ENCODE measurements at regions not wholly inside any gene's neighbourhood (a gene's known extent, or its start where the extent isn't known, plus 50 kb on each side); places are given as distances from the start of the nearest gene placed in this dataset.
"Not testable (repeated sequence)": the region's sequence is repeated elsewhere in the genome, so short reads cannot be mapped to it uniquely, and the experiment has no call there.

DNA sequence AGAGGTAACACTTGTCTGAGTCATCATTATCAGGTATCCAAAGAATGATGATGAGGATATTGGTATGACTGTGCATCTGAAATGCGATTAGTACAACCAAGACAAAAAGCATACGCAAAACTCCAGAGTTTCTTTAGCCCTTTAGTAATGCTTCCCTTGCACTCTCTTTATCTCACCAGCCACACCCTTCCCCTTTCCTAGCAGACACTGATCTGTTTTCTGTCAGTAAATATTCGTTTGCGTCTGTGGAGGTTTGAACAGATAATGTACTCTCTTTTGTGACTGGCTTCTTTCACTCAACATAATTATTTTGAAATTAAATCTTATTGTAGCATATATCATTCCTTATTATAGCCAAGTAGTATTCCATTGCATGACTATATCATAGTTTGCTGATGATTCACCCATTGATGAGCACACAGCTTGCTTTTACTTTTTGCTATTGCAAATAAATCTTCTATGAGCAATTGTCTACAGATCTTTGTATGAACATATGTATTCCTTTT lies 775.7 kb downstream of the SLC6A15 start:
- no peak for DNase-seq (ENCODE audit: low read depth)

DNA sequence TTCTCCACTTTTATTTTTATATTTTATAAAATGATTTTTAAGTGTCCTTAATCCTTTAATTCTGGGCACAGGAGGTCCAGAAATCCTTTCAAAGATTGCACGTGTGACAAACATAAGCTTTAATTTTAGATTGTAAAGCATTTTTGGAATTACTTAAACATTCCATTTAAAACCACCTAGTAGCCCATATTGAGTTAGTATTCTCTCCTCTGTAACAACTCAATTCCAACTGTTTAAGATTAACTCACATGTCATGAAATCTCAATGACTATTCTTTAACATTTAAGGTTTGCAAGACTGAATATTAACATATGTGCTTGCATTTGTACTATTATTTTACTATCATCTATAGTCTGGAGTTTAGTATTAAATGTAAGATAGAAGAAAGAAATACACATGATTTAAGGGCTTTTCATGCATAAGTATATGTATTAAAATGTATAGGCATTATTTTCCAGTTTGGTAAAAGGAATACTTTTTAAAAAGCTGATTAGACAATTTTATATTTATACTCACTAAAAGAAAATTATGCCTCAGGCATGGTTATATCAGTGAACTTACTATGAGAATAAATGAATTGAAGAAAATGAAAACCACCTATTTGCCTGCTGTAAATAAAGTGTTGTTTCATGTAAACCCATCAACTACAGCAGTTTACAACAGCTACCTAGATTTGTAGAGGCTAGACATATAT lies 776.9 kb downstream of the SLC6A15 start:
- DNase-seq (ENCODE audit: low read depth) = no peak

DNA sequence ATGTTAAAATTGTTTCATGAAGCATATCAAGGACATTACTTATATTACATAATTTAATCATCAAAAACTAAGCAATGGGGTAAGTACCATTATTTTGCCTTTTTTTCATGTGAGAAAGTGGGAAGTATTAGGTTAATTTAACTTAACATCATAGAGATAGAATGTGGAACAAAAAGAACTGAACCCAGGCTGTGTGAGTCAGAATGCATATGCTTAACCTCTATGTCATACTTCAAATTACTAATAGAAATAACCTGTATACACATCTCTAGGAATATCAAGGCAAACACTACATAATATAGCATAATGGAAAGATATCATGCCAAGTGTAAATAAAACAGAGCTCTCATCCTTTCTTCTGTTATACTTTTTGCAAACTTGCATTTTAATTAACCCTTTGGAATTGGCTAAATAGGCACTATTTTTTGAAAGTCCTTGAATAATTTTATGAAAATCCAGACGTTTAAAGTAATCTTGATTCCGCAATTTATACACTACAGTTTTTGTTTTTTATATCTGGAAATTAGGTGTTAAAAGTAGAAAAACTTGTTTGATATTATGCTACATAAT lies 777.7 kb downstream of the SLC6A15 start:
- DNase-seq (ENCODE audit: low read depth) = no peak

DNA sequence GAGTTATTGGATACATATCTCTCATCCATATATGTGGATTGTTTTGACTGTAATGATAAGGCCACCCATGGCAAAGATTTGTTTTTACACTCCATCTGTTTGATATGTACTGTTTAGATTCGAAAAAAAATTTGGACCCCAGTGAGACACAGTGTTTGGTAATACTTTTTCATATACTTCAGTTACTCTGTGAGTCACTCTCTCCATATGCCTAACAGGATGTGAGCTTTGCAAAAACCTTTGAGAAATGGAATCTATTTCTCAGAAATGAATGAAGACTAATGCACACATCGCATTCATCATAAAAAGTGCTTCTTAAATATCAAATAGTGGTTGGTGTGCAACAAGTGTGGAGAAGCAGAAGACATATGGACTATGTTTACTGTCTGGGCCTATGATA lies 781.5 kb downstream of the SLC6A15 start:
- DNase-seq (ENCODE audit: low read depth) = no peak

DNA sequence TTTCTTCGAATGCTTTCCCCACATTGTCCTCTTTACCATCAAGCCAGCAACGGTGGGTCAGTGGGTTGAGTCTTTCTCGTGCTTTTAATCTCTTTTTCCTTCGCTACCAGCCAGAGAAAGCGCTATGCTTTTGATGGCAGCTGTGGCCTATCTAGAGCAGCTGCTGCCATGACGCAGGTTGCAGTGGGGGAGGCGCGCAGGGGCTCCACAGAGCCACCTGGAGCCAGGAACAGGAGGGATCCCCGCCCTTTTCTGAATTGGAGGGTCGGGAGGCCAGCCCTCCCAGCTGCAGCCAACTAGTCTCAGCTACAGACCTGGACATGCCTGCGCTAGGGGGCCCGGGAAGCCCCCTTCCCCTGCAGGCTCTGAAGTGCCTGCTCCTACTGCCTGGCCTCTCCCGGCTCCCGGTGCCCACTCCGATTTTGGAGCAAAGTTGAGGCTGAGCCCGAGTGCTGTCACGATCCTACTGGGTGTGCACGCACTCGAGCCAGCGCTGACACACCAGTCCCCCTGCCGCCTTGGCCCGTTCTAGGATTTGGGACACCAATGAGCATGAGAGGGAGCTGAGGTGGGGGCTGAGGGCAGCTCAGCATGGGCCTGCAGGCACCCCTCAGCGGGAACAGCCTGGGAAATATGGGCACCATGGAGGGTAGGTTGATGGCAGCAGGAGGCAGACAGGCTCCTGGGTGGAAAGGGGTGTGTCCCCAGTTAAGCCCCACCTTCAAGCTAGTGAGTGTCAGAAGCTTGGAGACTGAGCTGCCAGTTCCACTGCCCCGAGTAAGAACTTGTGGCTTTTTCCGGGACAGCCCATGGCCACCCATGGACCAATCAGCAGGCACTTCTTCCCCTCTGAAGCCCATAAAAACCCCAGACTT lies 784.2 kb downstream of the SLC6A15 start:
- no peak for DNase-seq (ENCODE audit: low read depth)

DNA sequence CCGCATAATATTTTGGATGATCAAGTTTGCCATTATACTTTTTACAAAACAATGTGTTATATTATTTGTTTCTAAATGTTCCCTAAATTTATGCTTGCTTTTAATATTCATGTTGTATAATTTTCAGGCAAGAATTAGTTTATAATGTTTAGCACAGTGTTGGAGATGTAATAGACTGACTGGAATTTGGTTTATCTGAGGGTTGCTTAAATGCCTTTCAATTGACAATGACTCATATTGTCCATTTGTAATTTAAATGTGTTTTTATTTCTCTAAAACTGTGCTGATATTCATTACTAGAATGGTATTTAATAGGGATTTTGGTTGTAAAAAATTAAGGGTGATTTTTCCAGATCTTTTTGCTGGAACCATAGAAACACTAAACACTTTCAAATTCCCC lies 788.4 kb downstream of the SLC6A15 start:
- no peak for DNase-seq (ENCODE audit: low read depth)

DNA sequence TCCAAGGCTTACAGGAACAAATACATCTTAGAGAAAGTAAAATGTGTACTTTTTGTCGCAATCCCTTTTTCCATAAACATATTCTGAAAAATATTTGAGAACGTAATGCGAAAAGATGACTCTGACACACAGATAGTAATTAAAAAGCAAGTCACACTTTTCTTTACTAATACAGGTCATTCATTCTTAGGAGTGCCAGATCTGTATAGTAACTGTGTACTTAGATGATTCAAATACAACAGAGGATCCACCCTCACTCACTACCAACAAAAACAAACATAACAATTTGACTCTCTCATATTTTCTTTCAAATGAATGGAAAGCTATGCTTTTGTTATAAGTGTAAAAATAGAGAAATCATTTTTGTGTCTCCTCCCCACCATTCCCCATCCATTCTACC lies 795.4 kb downstream of the SLC6A15 start:
- no peak for DNase-seq (ENCODE audit: low read depth)

DNA sequence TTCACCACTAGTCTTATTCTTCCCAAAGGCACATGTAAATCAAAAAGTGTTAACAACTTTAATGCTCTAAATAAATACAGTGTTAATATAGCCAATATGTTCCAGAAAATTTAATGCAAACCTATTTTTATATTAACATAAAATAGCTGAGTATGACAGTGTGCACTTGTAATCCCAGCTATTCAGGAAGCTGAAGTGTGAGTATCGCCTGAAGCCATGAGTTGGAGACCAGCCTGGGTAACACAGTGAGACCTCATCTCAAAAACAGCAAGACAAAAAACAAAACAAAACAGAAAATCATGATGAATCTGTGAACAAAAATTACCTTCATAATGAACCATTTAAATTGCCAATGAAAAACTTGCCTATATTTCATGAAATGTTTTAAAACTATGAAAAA lies 798.9 kb downstream of the SLC6A15 start:
- no peak for DNase-seq (ENCODE audit: low read depth)

DNA sequence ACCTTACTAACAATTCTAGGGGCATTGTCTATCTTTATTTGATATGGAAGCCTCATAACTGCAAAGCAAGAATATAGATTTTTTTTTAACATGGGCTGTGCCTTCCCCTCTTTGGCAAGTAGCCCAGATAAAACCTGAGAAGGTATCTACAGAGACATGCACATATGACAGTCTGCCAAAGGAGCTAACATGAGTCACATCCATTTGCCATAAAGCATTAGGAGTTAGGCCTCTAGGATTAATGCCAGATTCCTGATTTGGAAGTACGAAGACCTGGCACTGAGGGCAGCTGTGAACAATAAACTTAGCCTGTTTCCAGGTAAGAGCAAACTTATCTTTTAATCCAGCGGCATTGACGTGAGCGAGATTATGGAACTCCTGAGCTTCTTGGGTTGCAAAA lies 808.7 kb downstream of the SLC6A15 start:
- DNase-seq (ENCODE audit: low read depth) = not testable (repeated sequence)

DNA sequence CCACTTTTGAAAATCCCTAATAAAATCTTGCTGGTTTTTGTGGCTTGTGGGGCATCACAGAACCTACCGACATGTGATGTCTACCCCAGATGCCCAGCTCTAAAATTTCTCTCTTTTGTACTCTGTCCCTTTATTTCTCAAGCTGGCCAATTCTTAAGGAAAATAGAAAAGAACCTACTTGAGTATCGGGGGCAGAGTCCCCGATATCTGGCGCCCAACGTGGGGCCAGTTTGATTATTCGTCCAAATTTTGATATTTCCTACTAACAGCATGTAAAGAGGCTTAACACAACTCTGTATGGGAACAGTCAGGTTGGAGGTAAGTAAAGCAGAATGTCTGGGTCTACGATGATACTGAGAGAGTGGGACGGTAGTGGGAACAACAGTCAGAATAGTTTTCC lies 810.6 kb downstream of the SLC6A15 start:
- DNase-seq (ENCODE audit: low read depth) = not testable (repeated sequence)

DNA sequence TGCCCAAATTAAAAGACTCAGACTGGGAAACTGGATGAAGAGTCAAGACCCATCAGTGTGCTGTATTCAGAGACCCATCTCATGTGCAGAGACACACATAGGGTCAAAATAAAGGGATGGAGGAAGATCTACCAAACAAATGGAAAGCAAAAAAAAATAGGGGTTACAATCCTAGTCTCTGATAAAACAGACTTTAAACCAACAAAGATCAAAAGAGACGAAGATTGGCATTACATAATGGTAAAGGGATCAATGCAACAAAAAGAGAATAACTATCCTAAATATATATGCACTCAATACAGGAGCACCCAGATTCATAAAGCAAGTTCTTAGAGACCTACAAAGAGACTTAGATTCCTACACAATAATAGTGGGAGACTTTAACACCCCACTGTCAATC lies 813.0 kb downstream of the SLC6A15 start:
- DNase-seq (ENCODE audit: low read depth) = not testable (repeated sequence)

DNA sequence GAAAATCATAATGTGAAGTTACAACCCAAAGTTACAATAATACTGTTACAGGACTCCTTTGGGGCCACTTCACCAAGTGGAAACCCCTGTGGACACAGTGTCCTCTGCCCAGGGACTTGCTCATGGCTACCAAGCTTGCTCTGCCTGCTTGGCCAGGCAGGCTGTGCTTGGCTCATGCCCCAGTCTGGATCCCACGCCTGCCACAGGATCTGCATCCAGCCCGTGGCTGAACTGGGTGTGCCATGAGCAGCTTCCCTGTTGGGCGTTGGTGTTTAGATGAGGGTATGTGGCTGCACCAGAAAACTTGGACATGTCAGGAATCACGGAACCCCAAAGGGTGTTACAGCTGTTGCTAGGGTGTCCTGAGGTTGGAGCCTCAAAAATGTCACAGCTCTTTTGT lies 820.9 kb downstream of the SLC6A15 start:
- DNase-seq (ENCODE audit: low read depth) = no peak

DNA sequence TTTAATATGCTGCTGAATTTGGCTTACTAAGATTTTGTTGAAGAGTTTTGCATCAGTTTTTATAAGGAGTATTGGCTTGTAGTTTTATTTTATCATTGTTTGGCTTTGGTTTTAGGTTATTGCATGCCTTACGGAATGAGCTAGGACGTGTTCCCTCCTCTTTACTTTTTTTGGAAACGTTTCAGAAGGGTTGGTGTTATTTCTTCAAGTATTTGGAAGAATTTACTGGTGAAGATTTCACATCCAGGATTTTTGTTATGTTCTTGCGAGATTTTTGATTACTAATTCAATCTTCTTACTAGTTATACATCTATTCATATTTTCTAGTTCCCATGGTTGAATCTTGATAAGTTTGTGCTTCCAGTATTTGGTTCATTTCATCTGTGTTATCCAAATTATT lies 823.2 kb downstream of the SLC6A15 start:
- DNase-seq (ENCODE audit: low read depth) = no peak

DNA sequence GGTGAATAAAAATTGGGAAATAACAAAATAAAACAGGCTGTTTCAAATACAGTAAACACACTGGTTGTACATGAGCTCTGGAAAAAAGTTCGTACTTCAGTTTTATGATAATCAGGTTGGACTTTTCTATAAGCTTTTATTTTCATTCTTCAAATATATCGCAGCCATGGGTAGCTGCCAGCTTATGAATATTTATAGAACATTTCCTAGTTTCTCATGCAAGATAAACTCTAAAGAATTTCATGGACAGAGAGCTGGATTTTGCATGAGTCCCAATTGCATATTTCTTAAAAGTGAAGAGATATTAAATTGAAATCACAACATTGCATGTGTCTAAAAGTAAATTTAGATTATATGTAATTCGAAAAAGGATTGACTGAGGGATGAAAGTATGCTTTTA lies 827.6 kb downstream of the SLC6A15 start:
- no peak for DNase-seq (ENCODE audit: low read depth)

DNA sequence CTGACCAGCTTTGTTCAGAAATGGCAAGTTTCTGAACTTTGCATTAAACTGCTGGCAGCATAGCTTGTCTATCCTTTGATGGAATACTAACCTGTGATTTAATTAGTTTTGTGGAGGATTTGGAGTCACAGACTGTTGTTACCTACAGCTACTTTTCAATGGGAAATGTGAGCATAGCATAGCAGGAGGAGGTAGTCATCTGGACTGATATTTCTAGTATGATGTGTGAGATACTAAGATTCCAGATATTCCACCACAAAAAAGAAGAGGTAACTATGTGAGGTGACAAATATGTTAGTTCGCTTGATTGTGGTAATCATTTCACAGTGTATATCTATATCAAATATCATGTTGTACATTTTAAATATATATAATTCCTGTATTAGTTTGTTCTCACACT lies 833.0 kb downstream of the SLC6A15 start:
- DNase-seq (ENCODE audit: low read depth) = no peak

DNA sequence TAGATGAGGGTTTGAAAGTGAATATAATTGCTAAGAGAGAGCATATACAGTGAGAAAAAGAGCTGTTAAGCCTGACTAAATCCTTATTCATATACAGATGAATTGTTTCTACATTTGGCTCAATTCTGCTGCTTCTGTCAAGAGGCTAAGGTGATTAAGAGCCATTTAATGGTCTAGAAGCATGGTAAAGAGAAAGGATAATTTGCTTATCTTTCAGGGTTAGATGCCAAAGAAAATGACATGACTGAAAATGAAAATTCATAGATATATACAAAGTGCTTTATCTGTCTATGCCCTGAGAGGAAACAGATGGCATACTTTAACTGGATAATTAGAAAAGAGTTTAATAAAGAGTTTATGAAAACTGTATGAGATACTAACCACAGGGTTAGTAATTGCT lies 834.9 kb downstream of the SLC6A15 start:
- no peak for DNase-seq (ENCODE audit: low read depth)

DNA sequence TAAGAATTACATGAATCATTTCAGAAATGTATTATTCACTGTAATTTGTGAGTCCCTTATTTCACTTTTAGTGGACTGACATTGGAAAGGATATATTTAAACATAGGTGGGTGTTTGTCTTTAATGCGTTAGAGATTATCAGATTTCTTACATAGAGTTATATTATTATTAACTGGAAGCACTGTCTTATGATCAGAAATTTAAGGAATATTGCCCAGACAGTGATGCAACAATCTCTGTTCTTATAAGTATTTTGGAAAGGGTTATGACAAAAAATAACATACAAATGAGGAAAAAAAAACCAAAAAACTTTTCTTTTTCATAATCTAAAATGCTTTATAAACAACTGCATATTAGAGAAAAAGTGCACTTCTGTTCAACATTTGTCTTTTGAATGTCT lies 836.6 kb downstream of the SLC6A15 start:
- no peak for DNase-seq (ENCODE audit: low read depth)

DNA sequence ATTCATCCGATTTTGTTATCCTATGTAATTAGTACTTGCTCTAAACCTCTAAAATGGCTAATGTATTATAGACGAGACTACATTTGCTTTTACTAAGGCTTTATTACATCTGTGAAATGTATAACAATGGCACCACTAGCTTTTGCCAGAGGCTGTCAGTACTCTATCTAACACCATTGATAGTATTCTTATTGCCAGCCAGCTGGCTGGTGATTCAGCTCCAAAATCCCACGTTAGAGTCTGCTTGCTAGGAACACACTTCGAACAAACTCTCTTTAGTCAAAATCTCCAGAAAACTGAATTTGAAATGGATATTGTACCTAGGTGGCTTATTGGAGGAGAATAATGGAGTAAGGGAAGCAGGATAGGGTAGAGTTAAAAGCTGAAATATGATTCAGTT lies 839.2 kb downstream of the SLC6A15 start:
- no peak for DNase-seq (ENCODE audit: low read depth)

DNA sequence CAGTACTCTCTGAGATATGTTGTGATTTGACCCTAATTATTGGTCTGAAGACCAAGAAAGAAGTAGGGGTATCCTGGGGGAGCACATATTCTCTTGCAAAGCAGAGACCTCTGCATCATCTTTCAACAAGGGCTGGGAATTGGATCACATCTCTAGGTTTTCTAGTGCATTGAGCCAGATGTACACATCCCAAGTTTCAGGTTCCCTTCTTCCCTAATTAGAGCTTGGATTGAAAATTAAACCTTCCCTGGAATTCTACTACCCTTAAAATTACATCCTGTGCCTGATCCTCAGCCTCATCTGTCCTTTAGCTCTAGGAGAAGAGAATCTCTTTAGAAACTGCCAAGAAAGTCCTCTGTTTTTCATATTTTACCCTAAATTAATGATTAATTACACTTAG lies 839.6 kb downstream of the SLC6A15 start:
- no peak for DNase-seq (ENCODE audit: low read depth)

DNA sequence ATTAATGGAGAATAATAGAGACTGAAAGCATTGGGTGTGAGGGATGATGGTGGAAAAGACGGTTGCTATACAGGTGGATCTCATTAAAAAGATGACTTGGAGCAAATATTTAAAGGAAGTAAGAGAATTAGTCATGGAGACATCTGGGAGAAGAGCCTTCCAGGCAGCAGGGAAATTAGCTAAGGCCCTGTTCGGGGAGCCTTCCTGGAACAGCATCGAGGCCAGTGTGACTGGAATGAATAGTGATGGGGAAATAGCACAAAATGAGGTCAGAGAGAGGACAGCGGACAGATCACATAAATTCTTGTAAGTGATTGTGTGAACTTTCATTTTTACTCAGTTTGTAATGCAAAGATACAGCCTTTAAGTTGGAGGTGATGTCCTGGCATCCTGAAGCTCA lies 842.3 kb downstream of the SLC6A15 start:
- no peak for DNase-seq (ENCODE audit: low read depth)

DNA sequence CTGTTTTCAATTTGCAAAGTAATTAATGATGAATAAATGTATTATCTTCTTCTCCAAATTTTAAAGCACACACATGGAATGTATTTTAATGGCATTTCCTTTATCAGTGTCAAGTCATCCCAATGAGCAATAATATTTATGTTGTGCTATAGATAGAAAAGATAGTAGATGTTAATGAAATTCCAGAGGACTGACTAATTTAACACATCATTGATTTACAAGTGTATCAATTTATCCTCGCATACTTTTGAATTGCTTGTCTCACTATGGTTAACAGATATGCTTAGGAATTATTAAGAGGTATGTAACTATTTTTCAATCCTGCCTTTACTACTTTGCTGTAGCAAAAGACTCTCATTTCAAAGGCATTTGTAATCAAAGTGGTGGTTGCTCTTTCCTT lies 842.9 kb downstream of the SLC6A15 start:
- no peak for DNase-seq (ENCODE audit: low read depth)

DNA sequence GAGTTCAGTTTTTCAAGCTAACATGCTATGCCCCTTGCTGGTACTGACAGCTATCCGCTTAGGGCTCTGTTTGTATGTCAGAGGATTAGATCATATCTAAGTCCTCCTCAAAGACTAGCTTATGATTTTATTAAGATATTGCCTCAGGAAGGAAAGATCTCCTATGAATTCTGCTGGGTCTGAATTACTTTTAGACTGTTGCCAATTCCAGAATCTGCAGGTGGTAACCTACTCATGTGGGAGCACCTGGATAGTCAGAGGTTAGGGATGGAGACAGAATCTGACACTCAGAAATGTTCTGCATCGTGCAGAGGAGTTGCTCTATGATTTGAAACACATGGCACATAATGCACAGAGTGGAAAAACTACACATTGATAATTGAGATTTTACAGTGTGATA lies 843.4 kb downstream of the SLC6A15 start:
- no peak for DNase-seq (ENCODE audit: low read depth)

DNA sequence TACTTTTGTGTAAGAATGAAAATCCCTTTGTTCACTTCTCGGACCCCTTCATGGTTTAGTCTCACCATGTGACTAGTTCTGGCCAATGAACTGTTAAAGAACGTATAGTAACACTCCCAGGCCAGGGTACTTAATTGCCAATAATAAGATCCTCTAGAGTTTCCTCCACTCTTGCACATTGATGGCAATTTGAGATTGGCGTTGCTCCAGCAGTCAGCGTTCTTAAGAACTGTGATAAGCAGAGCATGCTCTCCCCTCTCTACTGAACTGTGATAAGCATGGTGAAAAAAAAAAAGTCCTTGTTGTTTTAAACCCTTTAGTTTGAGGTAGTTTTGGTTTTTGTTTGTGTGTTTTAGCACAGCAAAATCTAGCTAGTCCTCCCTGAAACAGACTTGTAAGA lies 854.5 kb downstream of the SLC6A15 start:
- no peak for DNase-seq (ENCODE audit: low read depth)

Measured in stimulated activated CD4-positive, alpha-beta T cell treated with anti-CD3 and anti-CD28 coated beads, Interleukin-2, amount 100 ng/mL, for 4 hours (primary cell).